ENCODE measurements at regions not wholly inside any gene's neighbourhood (a gene's known extent, or its start where the extent isn't known, plus 50 kb on each side); places are given as distances from the start of the nearest gene placed in this dataset.
A peak's percentile ranks its signal among the peaks of the same experiment; 100 is the strongest.

DNA sequence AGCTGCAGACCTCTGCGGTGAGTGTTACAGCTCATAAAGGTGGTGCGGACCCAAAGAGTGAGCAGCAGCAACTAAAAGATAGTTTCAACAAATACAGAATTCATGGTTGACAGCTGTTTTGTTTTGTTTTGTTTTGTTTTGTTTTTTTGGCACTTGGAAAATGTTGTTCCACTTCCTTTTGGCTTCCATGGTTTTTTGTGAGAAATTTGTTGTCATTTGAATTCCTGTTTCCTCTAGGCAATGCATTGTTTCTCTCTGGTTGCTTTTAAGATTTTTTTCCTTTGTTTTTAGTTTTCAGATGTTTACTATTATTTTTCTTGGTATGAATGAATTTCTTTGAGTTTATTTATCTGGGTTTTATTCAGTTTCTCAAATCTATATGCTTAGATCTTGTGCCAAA is 229.4 kb downstream of the MID1IP1 start:
- Histone ChIP-seq H3K36me3 (ENCODE audit: control insufficient read depth, insufficient read depth, low read length) (no peaks in the 10 kb centered on the region), H3K9me3 (ENCODE audit: control insufficient read depth, low read depth, low read length) (peaks cover 8% of the 10 kb centered on the region), H3K4me3 (ENCODE audit: low read length) (no peak overlapping the region), H3K27ac (ENCODE audit: low read length) (no peak overlapping the region), H3K4me1 (ENCODE audit: control insufficient read depth, insufficient read depth, low read length) (no peaks in the 10 kb centered on the region), H3K27me3 (ENCODE audit: control insufficient read depth, insufficient read depth, low read length) (no peaks in the 10 kb centered on the region)
- WGBS (ENCODE audit: insufficient coverage, low lambda C conversion rate) = no CpG with 5 or more reads among the region's 2 CpGs
- no peak for DNase-seq

DNA sequence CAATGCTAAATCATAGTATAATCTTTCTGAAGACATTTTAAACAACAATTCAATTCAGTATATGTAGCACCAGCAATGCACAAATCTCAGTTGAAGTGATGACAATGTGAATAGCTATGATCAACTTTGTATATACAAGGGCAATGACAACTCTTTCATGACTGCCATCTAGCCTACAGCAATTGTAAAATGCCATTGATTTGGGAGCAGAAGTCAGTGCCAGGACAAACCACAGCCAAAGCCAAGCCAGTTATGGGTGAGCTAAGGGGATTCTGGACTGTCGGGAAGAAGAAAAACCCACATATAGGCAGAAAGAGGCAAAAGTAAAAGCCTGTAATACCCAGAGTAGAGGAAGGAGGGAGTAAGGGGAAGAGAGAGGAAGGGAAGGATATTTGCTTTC is 238.6 kb downstream of the MID1IP1 start:
- Histone ChIP-seq H3K4me3 (ENCODE audit: low read length) (no peak overlapping the region), H3K9me3 (ENCODE audit: control insufficient read depth, low read depth, low read length) (no peaks in the 10 kb centered on the region), H3K4me1 (ENCODE audit: control insufficient read depth, insufficient read depth, low read length) (peaks cover 17% of the 10 kb centered on the region), H3K27ac (ENCODE audit: low read length) (no peak overlapping the region), H3K27me3 (ENCODE audit: control insufficient read depth, insufficient read depth, low read length) (no peaks in the 10 kb centered on the region), H3K36me3 (ENCODE audit: control insufficient read depth, insufficient read depth, low read length) (no peaks in the 10 kb centered on the region)
- no CpG with 5 or more reads among the region's 1 CpG for WGBS (ENCODE audit: insufficient coverage, low lambda C conversion rate)
- DNase-seq = no peak

DNA sequence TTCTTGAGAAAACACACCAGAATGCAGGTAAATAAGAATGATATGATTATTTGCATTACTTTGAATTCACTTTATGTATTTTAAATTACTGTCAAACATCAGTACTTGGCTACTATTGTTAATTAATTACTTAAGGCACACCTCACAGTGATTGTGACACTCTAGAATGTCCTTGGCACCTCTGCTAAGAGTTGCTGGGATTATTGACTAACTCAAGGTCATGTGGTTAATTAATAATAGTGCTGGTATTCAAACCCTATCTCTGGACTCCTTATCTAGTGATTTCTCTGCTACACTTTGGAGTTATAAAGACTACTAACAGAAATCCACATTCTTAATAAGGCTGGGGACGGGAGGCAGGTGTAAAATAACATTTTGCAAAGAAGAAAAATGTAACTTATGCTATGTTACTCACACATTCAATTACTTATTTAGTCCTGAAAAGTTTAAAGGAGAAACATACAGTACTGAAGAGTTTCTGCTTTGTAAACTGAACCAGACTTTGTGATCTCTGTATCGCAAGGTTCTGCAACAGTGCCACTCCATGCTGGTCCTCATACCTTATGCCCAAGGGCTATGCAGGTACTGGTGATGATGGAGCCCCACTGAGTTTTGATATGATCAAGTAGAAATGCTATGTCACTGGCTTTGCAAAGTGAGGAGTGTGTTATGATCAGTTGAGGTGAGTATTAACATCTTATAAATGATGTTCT is 242.7 kb downstream of the MID1IP1 start:
- no CpG with 5 or more reads among the region's 2 CpGs for WGBS (ENCODE audit: insufficient coverage, low lambda C conversion rate)
- Histone ChIP-seq H3K4me3 (ENCODE audit: low read length) (no peak overlapping the region), H3K27ac (ENCODE audit: low read length) (peak overlapping the region; percentile 31), H3K9me3 (ENCODE audit: control insufficient read depth, low read depth, low read length) (no peaks in the 10 kb centered on the region), H3K36me3 (ENCODE audit: control insufficient read depth, insufficient read depth, low read length) (no peaks in the 10 kb centered on the region), H3K27me3 (ENCODE audit: control insufficient read depth, insufficient read depth, low read length) (no peaks in the 10 kb centered on the region), H3K4me1 (ENCODE audit: control insufficient read depth, insufficient read depth, low read length) (peaks cover 24% of the 10 kb centered on the region)
- DNase-seq = peak; percentile 48 to 62

DNA sequence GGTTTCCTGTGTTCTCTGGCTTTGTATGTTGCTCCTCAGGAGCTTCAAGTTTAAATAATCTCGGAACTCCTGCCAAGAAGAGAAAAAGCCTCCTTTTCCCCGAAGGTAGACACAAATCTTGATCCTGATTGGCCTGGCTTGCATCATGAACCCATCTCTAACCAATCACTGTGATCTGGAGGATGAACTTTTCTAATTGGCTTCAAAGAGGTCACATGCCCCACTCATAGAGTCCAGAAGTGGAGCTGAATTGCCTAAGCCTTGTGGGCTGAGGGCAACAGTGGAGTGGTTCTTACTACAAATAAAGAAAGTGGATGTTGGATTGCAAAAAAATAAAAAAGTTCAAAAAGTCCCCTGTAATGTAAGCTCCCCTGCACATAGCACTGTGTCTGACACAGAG is 245.9 kb downstream of the MID1IP1 start:
- Histone ChIP-seq H3K4me3 (ENCODE audit: low read length) (no peak overlapping the region), H3K27ac (ENCODE audit: low read length) (no peak overlapping the region), H3K27me3 (ENCODE audit: control insufficient read depth, insufficient read depth, low read length) (no peaks in the 10 kb centered on the region), H3K36me3 (ENCODE audit: control insufficient read depth, insufficient read depth, low read length) (no peaks in the 10 kb centered on the region), H3K9me3 (ENCODE audit: control insufficient read depth, low read depth, low read length) (no peaks in the 10 kb centered on the region), H3K4me1 (ENCODE audit: control insufficient read depth, insufficient read depth, low read length) (peaks cover 24% of the 10 kb centered on the region)
- no CpG with 5 or more reads among the region's 2 CpGs for WGBS (ENCODE audit: insufficient coverage, low lambda C conversion rate)
- DNase-seq = no peak

DNA sequence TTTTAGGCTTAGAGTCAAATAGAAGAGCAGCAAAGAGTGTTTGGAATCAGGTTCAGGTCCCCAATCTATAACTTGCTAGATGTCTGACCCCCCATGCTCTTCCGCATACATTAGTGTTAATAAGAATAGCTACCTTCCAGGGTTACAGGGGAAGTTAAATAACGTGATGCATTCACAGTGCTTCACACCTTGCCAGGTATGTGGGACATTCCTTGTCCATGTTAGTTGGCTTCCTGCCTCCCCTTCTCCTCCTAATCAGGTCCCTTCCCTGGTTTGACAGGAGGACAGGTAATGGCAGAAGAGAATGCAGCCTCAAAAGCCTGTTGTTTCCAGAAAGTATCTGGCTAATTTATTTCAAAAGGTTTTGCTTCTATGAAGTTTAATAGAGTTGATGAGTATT is 248.7 kb downstream of the MID1IP1 start:
- no CpG with 5 or more reads among the region's 2 CpGs for WGBS (ENCODE audit: insufficient coverage, low lambda C conversion rate)
- Histone ChIP-seq H3K27me3 (ENCODE audit: control insufficient read depth, insufficient read depth, low read length) (no peaks in the 10 kb centered on the region), H3K27ac (ENCODE audit: low read length) (no peak overlapping the region), H3K4me1 (ENCODE audit: control insufficient read depth, insufficient read depth, low read length) (peaks cover 11% of the 10 kb centered on the region), H3K36me3 (ENCODE audit: control insufficient read depth, insufficient read depth, low read length) (no peaks in the 10 kb centered on the region), H3K4me3 (ENCODE audit: low read length) (no peak overlapping the region), H3K9me3 (ENCODE audit: control insufficient read depth, low read depth, low read length) (no peaks in the 10 kb centered on the region)
- DNase-seq = no peak

DNA sequence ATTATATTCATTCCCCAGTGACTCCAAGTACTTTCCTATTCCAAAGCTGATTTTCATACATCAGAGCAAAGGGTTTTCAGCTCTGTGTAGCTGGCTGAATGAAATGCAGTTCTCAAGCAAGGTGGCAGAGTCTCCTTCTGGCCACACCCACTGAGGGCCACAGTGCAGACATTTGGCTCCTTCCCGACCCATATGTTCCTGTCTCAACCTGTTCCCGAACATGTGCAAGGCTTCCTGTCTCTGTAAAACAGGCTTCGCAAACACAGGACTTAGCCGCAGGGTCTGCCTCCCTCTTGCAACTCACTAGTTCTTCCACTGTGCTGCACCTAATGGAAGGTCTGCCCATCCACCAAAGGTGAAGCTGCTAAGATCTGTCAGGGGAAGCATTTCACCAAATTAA is 249.2 kb downstream of the MID1IP1 start:
- no CpG with 5 or more reads among the region's 4 CpGs for WGBS (ENCODE audit: insufficient coverage, low lambda C conversion rate)
- Histone ChIP-seq H3K9me3 (ENCODE audit: control insufficient read depth, low read depth, low read length) (no peaks in the 10 kb centered on the region), H3K4me3 (ENCODE audit: low read length) (no peak overlapping the region), H3K36me3 (ENCODE audit: control insufficient read depth, insufficient read depth, low read length) (no peaks in the 10 kb centered on the region), H3K4me1 (ENCODE audit: control insufficient read depth, insufficient read depth, low read length) (peaks cover 10% of the 10 kb centered on the region), H3K27me3 (ENCODE audit: control insufficient read depth, insufficient read depth, low read length) (no peaks in the 10 kb centered on the region), H3K27ac (ENCODE audit: low read length) (no peak overlapping the region)
- DNase-seq = no peak

DNA sequence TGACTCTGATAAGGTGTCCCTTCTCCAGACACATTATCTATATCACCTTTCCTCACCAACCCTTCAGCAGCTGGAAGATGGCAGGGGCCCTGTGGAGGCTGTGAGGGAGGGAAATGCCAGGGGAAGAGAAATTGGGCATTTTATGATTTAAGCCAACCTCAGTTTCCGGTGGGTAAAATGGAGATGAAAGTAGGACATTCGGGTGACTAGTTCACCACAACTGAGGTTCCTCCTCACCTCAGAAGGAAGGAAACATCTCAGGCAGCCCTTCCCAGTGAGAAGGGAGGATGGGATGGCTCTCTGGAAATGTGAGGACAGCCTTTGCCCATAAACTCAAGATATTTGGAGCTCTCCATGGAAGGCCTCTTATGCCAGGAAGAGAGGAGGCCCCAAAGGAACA is 251.5 kb downstream of the MID1IP1 start:
- H3K4me1 ChIP-seq (ENCODE audit: control insufficient read depth, insufficient read depth, low read length) = peaks cover 4% of the 10 kb centered on the region
- no CpG with 5 or more reads among the region's 2 CpGs for WGBS (ENCODE audit: insufficient coverage, low lambda C conversion rate)
- DNase-seq = no peak
- no peaks in the 10 kb centered on the region for H3K27me3 ChIP-seq (ENCODE audit: control insufficient read depth, insufficient read depth, low read length)
- H3K36me3 ChIP-seq (ENCODE audit: control insufficient read depth, insufficient read depth, low read length) = no peaks in the 10 kb centered on the region
- no peaks in the 10 kb centered on the region for H3K9me3 ChIP-seq (ENCODE audit: control insufficient read depth, low read depth, low read length)
- no peak overlapping the region for H3K4me3 ChIP-seq (ENCODE audit: low read length)
- no peak overlapping the region for H3K27ac ChIP-seq (ENCODE audit: low read length)

DNA sequence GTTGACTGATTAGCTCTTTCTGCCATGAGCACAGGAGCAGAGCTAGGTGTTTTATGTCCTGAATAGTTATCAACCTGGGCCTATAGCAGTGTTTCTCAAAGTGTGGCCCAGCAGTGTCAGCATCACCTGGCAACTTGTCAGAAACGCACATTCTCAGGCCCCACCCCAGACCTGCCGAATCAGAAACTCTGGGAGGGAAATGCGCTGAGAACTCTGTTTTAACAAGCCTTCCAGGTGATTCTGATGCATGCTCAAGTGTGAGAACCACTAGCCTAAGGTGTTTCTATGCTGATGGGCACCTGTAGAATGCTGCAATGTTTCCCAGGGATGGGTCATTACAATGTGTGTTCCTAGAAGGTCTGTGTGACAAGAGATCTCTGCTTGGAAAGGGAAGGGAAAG is 257.5 kb downstream of the MID1IP1 start:
- peaks cover 3% of the 10 kb centered on the region for H3K9me3 ChIP-seq (ENCODE audit: control insufficient read depth, low read depth, low read length)
- no peak overlapping the region for H3K4me3 ChIP-seq (ENCODE audit: low read length)
- H3K27ac ChIP-seq (ENCODE audit: low read length) = no peak overlapping the region
- no peaks in the 10 kb centered on the region for H3K4me1 ChIP-seq (ENCODE audit: control insufficient read depth, insufficient read depth, low read length)
- H3K27me3 ChIP-seq (ENCODE audit: control insufficient read depth, insufficient read depth, low read length) = no peaks in the 10 kb centered on the region
- no peaks in the 10 kb centered on the region for H3K36me3 ChIP-seq (ENCODE audit: control insufficient read depth, insufficient read depth, low read length)
- no peak for DNase-seq
- no CpG with 5 or more reads among the region's 3 CpGs for WGBS (ENCODE audit: insufficient coverage, low lambda C conversion rate)

DNA sequence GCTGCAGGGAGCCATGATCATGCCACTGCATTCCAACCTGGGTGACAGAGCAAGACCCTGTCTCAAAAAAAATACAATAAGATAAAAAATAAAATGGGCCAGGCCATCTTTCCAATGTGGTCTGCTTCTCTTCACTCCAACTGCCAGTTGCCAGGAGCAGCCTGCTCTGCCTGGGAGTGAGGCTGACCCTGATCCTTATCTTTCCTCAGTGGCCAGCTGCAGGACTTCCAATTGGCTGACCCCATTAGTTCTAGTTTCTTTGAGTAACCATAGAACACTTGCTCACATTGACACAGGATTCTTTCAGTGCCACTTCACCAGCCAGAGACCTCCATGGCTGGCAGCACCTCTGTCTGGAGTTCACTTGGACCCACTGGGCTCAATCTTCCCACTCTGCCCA is 258.6 kb downstream of the MID1IP1 start:
- Histone ChIP-seq H3K9me3 (ENCODE audit: control insufficient read depth, low read depth, low read length) (peaks cover 3% of the 10 kb centered on the region), H3K4me1 (ENCODE audit: control insufficient read depth, insufficient read depth, low read length) (no peaks in the 10 kb centered on the region), H3K27me3 (ENCODE audit: control insufficient read depth, insufficient read depth, low read length) (no peaks in the 10 kb centered on the region), H3K4me3 (ENCODE audit: low read length) (no peak overlapping the region), H3K27ac (ENCODE audit: low read length) (no peak overlapping the region), H3K36me3 (ENCODE audit: control insufficient read depth, insufficient read depth, low read length) (no peaks in the 10 kb centered on the region)
- DNase-seq = no peak

DNA sequence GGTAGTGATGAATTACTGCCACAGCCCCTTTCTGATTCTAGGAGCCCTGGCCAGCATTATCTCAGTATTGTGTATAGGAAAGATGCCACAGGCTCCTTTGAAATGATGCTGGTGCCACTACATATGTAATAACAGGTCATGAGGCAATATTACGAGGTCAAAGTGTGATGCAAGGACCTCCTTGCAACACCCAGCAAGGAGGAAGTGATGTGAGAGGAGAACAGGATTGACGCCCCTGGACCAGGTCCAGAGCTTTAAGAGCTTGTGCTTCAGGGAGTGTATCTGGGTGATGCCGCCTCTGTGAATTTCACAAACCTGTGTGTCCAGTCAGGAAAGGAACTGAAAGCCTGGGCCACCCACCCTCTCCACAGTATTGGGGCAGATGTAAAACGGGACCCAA is 261.8 kb downstream of the MID1IP1 start:
- Histone ChIP-seq H3K4me1 (ENCODE audit: control insufficient read depth, insufficient read depth, low read length) (peaks cover 4% of the 10 kb centered on the region), H3K27me3 (ENCODE audit: control insufficient read depth, insufficient read depth, low read length) (no peaks in the 10 kb centered on the region), H3K36me3 (ENCODE audit: control insufficient read depth, insufficient read depth, low read length) (no peaks in the 10 kb centered on the region), H3K27ac (ENCODE audit: low read length) (no peak overlapping the region), H3K4me3 (ENCODE audit: low read length) (no peak overlapping the region), H3K9me3 (ENCODE audit: control insufficient read depth, low read depth, low read length) (peaks cover 3% of the 10 kb centered on the region)
- DNase-seq = peak; percentile 12 to 21
- WGBS (ENCODE audit: insufficient coverage, low lambda C conversion rate) = no CpG with 5 or more reads among the region's 4 CpGs

DNA sequence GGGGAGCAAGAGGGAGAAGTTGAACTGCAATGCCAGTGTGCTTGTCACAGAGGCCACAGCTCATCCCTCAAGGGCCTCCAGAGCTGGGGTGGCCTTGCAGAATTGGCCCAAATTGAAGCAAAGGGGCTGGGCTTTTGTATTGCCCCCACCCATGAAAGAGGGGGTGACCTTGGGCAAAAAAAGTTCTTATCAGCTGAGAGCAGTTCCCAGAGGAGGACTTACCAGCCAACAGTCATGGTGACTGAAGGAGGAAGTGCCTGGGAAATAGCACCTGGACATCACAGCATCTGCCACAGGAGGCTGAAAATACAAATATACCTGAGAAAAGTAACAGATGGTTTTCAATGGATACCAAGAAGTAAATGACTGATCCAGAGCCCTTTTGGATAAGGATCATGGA is 262.4 kb downstream of the MID1IP1 start:
- H3K27ac ChIP-seq (ENCODE audit: low read length) = no peak overlapping the region
- no peaks in the 10 kb centered on the region for H3K36me3 ChIP-seq (ENCODE audit: control insufficient read depth, insufficient read depth, low read length)
- H3K9me3 ChIP-seq (ENCODE audit: control insufficient read depth, low read depth, low read length) = peaks cover 3% of the 10 kb centered on the region
- H3K27me3 ChIP-seq (ENCODE audit: control insufficient read depth, insufficient read depth, low read length) = no peaks in the 10 kb centered on the region
- no peak overlapping the region for H3K4me3 ChIP-seq (ENCODE audit: low read length)
- DNase-seq = no peak
- peaks cover 4% of the 10 kb centered on the region for H3K4me1 ChIP-seq (ENCODE audit: control insufficient read depth, insufficient read depth, low read length)
